B cell (primary cell): ENCODE measurements at regions not wholly inside any gene's neighbourhood (a gene's known extent, or its start where the extent isn't known, plus 50 kb on each side); places are given as distances from the start of the nearest gene placed in this dataset.

Experiments used
- ATAC-seq: fragments of 200-7000 bp; cut with Tn5 transposase; one replicate; pipeline ENCODE4 v1.10.0; 2021; ENCODE audit warnings: low read depth, mild to moderate bottlenecking, moderate number of reproducible peaks, moderate library complexity
- CTCF ChIA-PET: fragments of 350-600 bp; sonication (Branson Sonifier 250); formaldehyde crosslinking; loops from one replicate; lab custom pipeline; 2021; ENCODE audit warnings: antibody characterized with exemption, inconsistent platforms; lab: Charles Lee
- POLR2A ChIA-PET: fragments of 350-600 bp; sonication (Branson Sonifier 250); formaldehyde crosslinking; loops from one replicate; lab custom pipeline; 2021; ENCODE audit warnings: antibody characterized with exemption; lab: Charles Lee
- DNase-seq: peaks from one replicate; pipeline ENCODE4 v3.0.0; 2013
- H2AFZ ChIP-seq: 2 replicates; pipeline ENCODE4 v1.6.1; 2012; ENCODE audit warnings: mild to moderate bottlenecking, low read depth, low read length; ENCODE audit not compliant: insufficient read depth, poor library complexity, severe bottlenecking
- H3K27ac ChIP-seq, 2 donors: 1 replicate in 1 of 2; 2 replicates in 1 of 2; pipeline ENCODE4 v1.5.1; 2012 to 2013; ENCODE audit warnings: low read length in 2 of 2, mild to moderate bottlenecking in 2 of 2, moderate library complexity in 1 of 2
- H3K27me3 ChIP-seq, 4 experiments: fragments of 200-600 bp in 1 of 4; sonication (generic) in 1 of 4; replicated peaks in 1 of 4; 1 replicate in 2 of 4; 2 replicates in 2 of 4; pipeline versions ENCODE4 v1.6.1 to v1.7.0; 2013 to 2016; ENCODE audit warnings: low read length in 3 of 4, mild to moderate bottlenecking in 2 of 4, mixed read lengths in 1 of 4, moderate library complexity in 1 of 4; ENCODE audit not compliant: insufficient read depth in 4 of 4, control insufficient read depth in 3 of 4; ENCODE audit errors: control extremely low read depth in 1 of 4
- H3K36me3 ChIP-seq, 2 experiments: replicated peaks in 1 of 2; 1 replicate in 1 of 2; 2 replicates in 1 of 2; pipeline versions ENCODE4 v1.6.1 to v1.7.1; 2013; ENCODE audit warnings: low read length in 1 of 2; ENCODE audit not compliant: insufficient read depth in 2 of 2, control insufficient read depth in 1 of 2; ENCODE audit errors: control extremely low read depth in 1 of 2, extremely low read depth in 1 of 2
- H3K4me1 ChIP-seq, 2 donors: fragments of 200-600 bp in 1 of 2; sonication (generic) in 1 of 2; 1 replicate in 1 of 2; 2 replicates in 1 of 2; pipeline versions ENCODE4 v1.5.1 to v1.6.1; 2013 to 2017; ENCODE audit warnings: low read length in 2 of 2; ENCODE audit not compliant: control insufficient read depth in 2 of 2, insufficient read depth in 2 of 2
- H3K4me2 ChIP-seq: replicated peaks from 2 replicates; pipeline ENCODE3; 2012; ENCODE audit warnings: mild to moderate bottlenecking, low read depth, low read length; ENCODE audit not compliant: poor library complexity, severe bottlenecking
- H3K4me3 ChIP-seq, 5 experiments: fragments of 200-600 bp in 1 of 5; sonication (generic) in 1 of 5; 1 replicate in 3 of 5; 2 replicates in 2 of 5; pipeline versions ENCODE4 v1.5.1 to v1.7.0; 2011 to 2016; ENCODE audit warnings: low read length in 4 of 5, mild to moderate bottlenecking in 4 of 5, low read depth in 2 of 5, control low read depth in 1 of 5, moderate library complexity in 1 of 5; ENCODE audit not compliant: insufficient read depth in 1 of 5; ENCODE audit errors: control extremely low read depth in 1 of 5, extremely low read depth in 1 of 5
- H3K79me2 ChIP-seq: fragments of 200-600 bp; sonication (generic); one replicate; pipeline ENCODE4 v1.6.0; 2016; ENCODE audit warnings: low read length; ENCODE audit not compliant: control insufficient read depth, insufficient read depth
- H3K9ac ChIP-seq: fragments of 200-600 bp; sonication (generic); 2 replicates; pipeline ENCODE4 v1.6.1; 2017; ENCODE audit warnings: mild to moderate bottlenecking, low read length, moderate library complexity
- H3K9me3 ChIP-seq, 3 donors: one replicate each; pipeline versions ENCODE4 v1.6.1 to v1.7.1; 2013; ENCODE audit warnings: low read length in 2 of 3; ENCODE audit not compliant: control insufficient read depth in 2 of 3, insufficient read depth in 1 of 3; ENCODE audit errors: control extremely low read depth in 1 of 3
- H4K20me1 ChIP-seq: 2 replicates; pipeline ENCODE4 v1.6.0; 2012; ENCODE audit warnings: mild to moderate bottlenecking, low read length; ENCODE audit not compliant: insufficient read depth, control insufficient read depth, poor library complexity, severe bottlenecking
- H3K27ac Mint-ChIP-seq: one replicate; pipeline ENCODE4 v1.8.0; 2021; ENCODE audit warnings: mixed read lengths
- H3K27me3 Mint-ChIP-seq: one replicate; pipeline ENCODE4 v1.8.0; 2021; ENCODE audit warnings: mixed read lengths
- H3K4me1 Mint-ChIP-seq: one replicate; pipeline ENCODE4 v1.8.0; 2021; ENCODE audit warnings: mixed read lengths
- H3K4me3 Mint-ChIP-seq: one replicate; pipeline ENCODE4 v1.8.0; 2021; ENCODE audit warnings: mixed read lengths
- H3K9me3 Mint-ChIP-seq: one replicate; pipeline ENCODE4 v1.8.0; 2022; ENCODE audit warnings: mixed read lengths; ENCODE audit not compliant: insufficient read depth
- CTCF ChIP-seq: fragments of 200-600 bp; IDR thresholded peaks from one replicate; pipeline ENCODE4 v1.8.0; 2022; ENCODE audit warnings: antibody characterized with exemption, mild to moderate bottlenecking
- EZH2 ChIP-seq: IDR thresholded peaks from 2 replicates; pipeline ENCODE4 v1.6.1; 2012; ENCODE audit warnings: borderline replicate concordance, low read depth, mild to moderate bottlenecking, moderate library complexity, low read length; ENCODE audit not compliant: insufficient read depth, poor library complexity, severe bottlenecking
- WGBS: methylation state at CpG from one replicate; pipeline ENCODE4 v1.1.5; 2013; ENCODE audit warnings: missing lambda C conversion rate; ENCODE audit not compliant: insufficient coverage; 5-methylcytosine and 5-hydroxymethylcytosine counted together
- intact Hi-C: fragments of 100-400 bp; cut with micrococcal nuclease; formaldehyde crosslinking; loops from one replicate; pipeline ENCODE4 v1.10.0; 2022

- Histone ChIP-seq H3K4me1 (no peaks in the 10 kb centered on the region), H2AFZ (no peak overlapping the region), H4K20me1 (no peaks in the 10 kb centered on the region), H3K9me3 (no peaks in the 10 kb centered on the region), H3K36me3 (no peaks in the 10 kb centered on the region), H3K4me3 (no peak overlapping the region), H3K9ac (no peak overlapping the region), H3K27ac (no peak overlapping the region), H3K27me3 (no peaks in the 10 kb centered on the region), H3K79me2 (no peaks in the 10 kb centered on the region), H3K4me2 (no peak overlapping the region)
- POLR2A ChIA-PET: no interaction called here
- CTCF ChIA-PET: no interaction called here
- no peaks in the 10 kb centered on the region for H3K4me1 Mint-ChIP-seq
- no CpG with 5 or more reads among the region's 1 CpG for whole genome bisulfite sequencing
- no peaks in the 10 kb centered on the region for H3K9me3 Mint-ChIP-seq
- no peaks in the 10 kb centered on the region for H3K27me3 Mint-ChIP-seq
- TF ChIP-seq CTCF (no peak), EZH2 (no peak)
- intact Hi-C loops: no loop called here
- H3K4me3 Mint-ChIP-seq: no peak overlapping the region
- DNase-seq (no peak), ATAC-seq (no peak)
- no peak overlapping the region for H3K27ac Mint-ChIP-seq
These were observed 250.0 kb upstream of the ADGRL2 start for GRCh38 chr1:81550753-81551152.

GRCh38 chr1:81549588-81550127 lies 251.1 kb upstream of the ADGRL2 start:
- H3K9me3 ChIP-seq: no peaks in the 10 kb centered on the region
- H3K27ac ChIP-seq: no peak overlapping the region
- H3K27me3 ChIP-seq: no peaks in the 10 kb centered on the region
- no peaks in the 10 kb centered on the region for H4K20me1 ChIP-seq
- H2AFZ ChIP-seq: no peak overlapping the region
- intact Hi-C loops: no loop called here
- H3K9ac ChIP-seq: no peak overlapping the region
- no peaks in the 10 kb centered on the region for H3K4me1 Mint-ChIP-seq
- POLR2A ChIA-PET: no interaction called here
- TF ChIP-seq EZH2 (no peak), CTCF (no peak)
- no peak overlapping the region for H3K4me2 ChIP-seq
- no peak overlapping the region for H3K4me3 Mint-ChIP-seq
- no peak overlapping the region for H3K4me3 ChIP-seq
- H3K4me1 ChIP-seq: no peaks in the 10 kb centered on the region
- WGBS: 17% methylated on average over 1 of the region's 1 CpG
- H3K36me3 ChIP-seq: no peaks in the 10 kb centered on the region
- CTCF ChIA-PET: no interaction called here
- ATAC-seq (no peak), DNase-seq (peak; percentile 5)
- H3K27ac Mint-ChIP-seq: no peak overlapping the region
- H3K27me3 Mint-ChIP-seq: no peaks in the 10 kb centered on the region
- no peaks in the 10 kb centered on the region for H3K79me2 ChIP-seq
- H3K9me3 Mint-ChIP-seq: no peaks in the 10 kb centered on the region
